Hepatocyte (in vitro differentiated cells): ENCODE measurements at regions not wholly inside any gene's neighbourhood (a gene's known extent, or its start where the extent isn't known, plus 50 kb on each side); places are given as distances from the start of the nearest gene placed in this dataset.

Experiments
- CTCF ChIP-seq: fragments of 200-600 bp; sonication (generic); IDR thresholded peaks from 2 replicates; pipeline ENCODE4 v1.5.1; 2016; ENCODE audit warnings: antibody characterized with exemption, mild to moderate bottlenecking; ENCODE audit not compliant: poor library complexity
- EZH2 ChIP-seq: fragments of 200-600 bp; sonication (generic); IDR thresholded peaks from 2 replicates; pipeline ENCODE4 v1.6.1; 2016; ENCODE audit warnings: antibody characterized with exemption, mild to moderate bottlenecking, borderline replicate concordance

- TF ChIP-seq CTCF = no peak
- no peak for TF ChIP-seq EZH2
Measured at GRCh38 chr10:111648046-111648445, 535.5 kb downstream of the GPAM start.
